Thyroid gland (tissue), 4 donors: ENCODE measurements at regions not wholly inside any gene's neighbourhood (a gene's known extent, or its start where the extent isn't known, plus 50 kb on each side); places are given as distances from the start of the nearest gene placed in this dataset.

Source experiments
- DNase-seq, 2 donors: peaks; one replicate each; pipeline ENCODE4 v3.0.0-alpha.2; 2019
- H3K27ac ChIP-seq, 3 donors: fragments of 200-600 bp; sonication (generic); 1 replicate in 2 of 3; 2 replicates in 1 of 3; pipeline ENCODE4 v1.5.1; 2016 to 2019; ENCODE audit warnings: mild to moderate bottlenecking in 1 of 3, moderate library complexity in 1 of 3
- H3K27me3 ChIP-seq: fragments of 200-600 bp; sonication (generic); one replicate; pipeline ENCODE4 v1.5.1; 2019
- H3K36me3 ChIP-seq, 2 donors: fragments of 200-600 bp; sonication (generic); one replicate each; pipeline ENCODE4 v1.5.1; 2016 to 2019
- H3K4me1 ChIP-seq, 2 donors: fragments of 200-600 bp; sonication (generic); one replicate each; pipeline ENCODE4 v1.5.1; 2017 to 2019
- H3K4me3 ChIP-seq, 3 donors: fragments of 200-600 bp; sonication (generic); replicated peaks in 1 of 3; 1 replicate in 2 of 3; 2 replicates in 1 of 3; pipeline ENCODE4 v1.5.1; 2016; ENCODE audit warnings: mild to moderate bottlenecking in 1 of 3
- H3K9me3 ChIP-seq: fragments of 200-600 bp; sonication (generic); one replicate; pipeline ENCODE4 v1.5.1; 2017
- POLR2A ChIP-seq, 2 donors: fragments of 450-650 bp; IDR thresholded peaks; one replicate each; pipeline ENCODE4 v1.6.1; 2017; ENCODE audit warnings: antibody characterized with exemption in 2 of 2, mild to moderate bottlenecking in 2 of 2, moderate library complexity in 1 of 2
- WGBS, 2 donors: methylation state at CpG; one replicate each; pipeline ENCODE4 v1.1.5; 2017; 5-methylcytosine and 5-hydroxymethylcytosine counted together
- intact Hi-C: fragments of 100-400 bp; cut with DNase I; formaldehyde crosslinking; loops from one replicate; pipeline ENCODE4 v1.15.1; 2023
- TF ChIP-seq, protein P1 (sequence below), 6 experiments: fragments of 200-600 bp in 3 of 6; fragments of 450-650 bp in 3 of 6; sonication (generic) in 3 of 6; IDR thresholded peaks; one replicate each; pipeline ENCODE4 v1.5.1; 2016 to 2019; ENCODE audit warnings: antibody characterized with exemption in 6 of 6, mild to moderate bottlenecking in 2 of 6, inconsistent platforms in 1 of 6, moderate library complexity in 1 of 6

GRCh38 chr10:75292794-75293445 lies 57.2 kb upstream of the COMTD1 start:
- WGBS, 2 donors = 92 to 96% methylated on average over 10 of the region's 10 CpGs
- H3K27ac ChIP-seq = no peak overlapping the region
- no peak overlapping the region for H3K4me3 ChIP-seq
- H3K27me3 ChIP-seq = no peaks in the 10 kb centered on the region
- no peaks in the 10 kb centered on the region for H3K9me3 ChIP-seq
- no peaks in the 10 kb centered on the region for H3K36me3 ChIP-seq
- H3K4me1 ChIP-seq = peaks cover 5 to 21% of the 10 kb centered on the region in 2 donors
- intact Hi-C loops = no loop called here
- DNase-seq = no peak
- no peak for TF ChIP-seq POLR2A (IDR thresholded peaks at IDR 0.05)
- TF ChIP-seq, protein P1, sequence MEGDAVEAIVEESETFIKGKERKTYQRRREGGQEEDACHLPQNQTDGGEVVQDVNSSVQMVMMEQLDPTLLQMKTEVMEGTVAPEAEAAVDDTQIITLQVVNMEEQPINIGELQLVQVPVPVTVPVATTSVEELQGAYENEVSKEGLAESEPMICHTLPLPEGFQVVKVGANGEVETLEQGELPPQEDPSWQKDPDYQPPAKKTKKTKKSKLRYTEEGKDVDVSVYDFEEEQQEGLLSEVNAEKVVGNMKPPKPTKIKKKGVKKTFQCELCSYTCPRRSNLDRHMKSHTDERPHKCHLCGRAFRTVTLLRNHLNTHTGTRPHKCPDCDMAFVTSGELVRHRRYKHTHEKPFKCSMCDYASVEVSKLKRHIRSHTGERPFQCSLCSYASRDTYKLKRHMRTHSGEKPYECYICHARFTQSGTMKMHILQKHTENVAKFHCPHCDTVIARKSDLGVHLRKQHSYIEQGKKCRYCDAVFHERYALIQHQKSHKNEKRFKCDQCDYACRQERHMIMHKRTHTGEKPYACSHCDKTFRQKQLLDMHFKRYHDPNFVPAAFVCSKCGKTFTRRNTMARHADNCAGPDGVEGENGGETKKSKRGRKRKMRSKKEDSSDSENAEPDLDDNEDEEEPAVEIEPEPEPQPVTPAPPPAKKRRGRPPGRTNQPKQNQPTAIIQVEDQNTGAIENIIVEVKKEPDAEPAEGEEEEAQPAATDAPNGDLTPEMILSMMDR (IDR thresholded peaks at IDR 0.05) = no peak

DNA sequence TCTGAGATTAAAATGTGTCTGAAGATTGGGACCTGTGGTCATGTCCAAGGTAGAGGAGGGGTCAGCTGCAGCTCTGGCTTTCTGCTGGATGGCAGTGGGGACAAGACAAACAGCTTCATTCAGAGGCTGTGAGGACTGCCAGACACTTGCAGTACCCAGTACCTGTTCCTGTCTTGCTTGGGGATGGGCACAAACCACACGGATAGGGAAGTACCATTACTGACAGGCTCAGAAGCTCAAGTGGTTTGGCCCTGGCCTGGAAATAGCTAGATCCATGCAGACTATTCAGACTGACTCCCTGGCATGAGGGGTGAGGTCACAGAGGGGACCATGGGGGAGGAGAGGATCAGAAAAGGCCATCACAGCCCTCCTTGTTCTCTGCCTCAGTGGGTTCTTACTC lies 56.0 kb upstream of the COMTD1 start:
- no peak for TF ChIP-seq POLR2A (IDR thresholded peaks at IDR 0.05)
- TF ChIP-seq, protein P1 (IDR thresholded peaks at IDR 0.05) = no peak
- WGBS, 2 donors = 43 to 100% methylated on average over 1 of the region's 1 CpG
- no peaks in the 10 kb centered on the region for H3K27me3 ChIP-seq
- intact Hi-C loops = no loop called here
- no peak overlapping the region for H3K27ac ChIP-seq
- H3K4me1 ChIP-seq = peaks cover 5 to 21% of the 10 kb centered on the region in 2 donors
- H3K9me3 ChIP-seq = no peaks in the 10 kb centered on the region
- no peaks in the 10 kb centered on the region for H3K36me3 ChIP-seq
- no peak for DNase-seq
- no peak overlapping the region for H3K4me3 ChIP-seq

DNA sequence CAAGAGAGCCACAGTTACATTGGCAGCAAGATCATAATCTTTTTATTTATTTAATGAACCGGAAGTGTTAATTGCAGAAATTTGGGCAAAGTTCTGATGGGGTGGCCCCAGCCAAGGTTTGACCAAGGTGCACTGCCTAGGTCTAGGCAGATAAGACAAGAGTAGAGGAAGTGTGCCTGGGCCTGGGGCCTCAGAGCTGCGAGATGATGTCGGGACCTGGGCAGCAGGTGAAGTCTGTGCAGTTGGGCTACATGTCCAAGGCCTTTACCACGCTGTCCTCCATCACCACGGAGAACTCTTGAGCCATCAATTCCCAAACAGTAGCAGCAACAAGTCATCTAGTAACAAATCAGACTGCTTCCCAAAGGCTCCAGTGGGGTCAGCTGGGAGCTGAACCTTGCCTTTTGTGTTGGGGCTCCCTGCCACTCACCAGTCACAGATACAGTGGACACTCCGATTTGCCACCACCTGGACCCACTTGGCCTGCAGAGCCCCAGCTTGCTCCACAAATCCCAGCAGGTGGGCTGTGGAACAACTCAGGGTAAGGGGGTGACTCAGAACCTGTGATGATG lies 52.5 kb upstream of the COMTD1 start:
- TF ChIP-seq, protein P1 (IDR thresholded peaks at IDR 0.05) = no peak
- TF ChIP-seq POLR2A (IDR thresholded peaks at IDR 0.05) = no peak
- Histone ChIP-seq H3K36me3 (no peaks in the 10 kb centered on the region), H3K4me3 (no peak overlapping the region), H3K27me3 (no peaks in the 10 kb centered on the region), H3K4me1 (peaks cover 0 to 3% of the 10 kb centered on the region in 2 donors), H3K9me3 (no peaks in the 10 kb centered on the region), H3K27ac (no peak overlapping the region)
- intact Hi-C loops = no loop called here
- no peak for DNase-seq
- WGBS, 2 donors = 93% methylated on average over 6 of the region's 6 CpGs

GRCh38 chr10:75287697-75288096 lies 51.9 kb upstream of the COMTD1 start:
- intact Hi-C loops = no loop called here
- H3K27me3 ChIP-seq = no peaks in the 10 kb centered on the region
- no peaks in the 10 kb centered on the region for H3K9me3 ChIP-seq
- H3K36me3 ChIP-seq = no peaks in the 10 kb centered on the region
- H3K4me1 ChIP-seq = peaks cover 0 to 3% of the 10 kb centered on the region in 2 donors
- TF ChIP-seq, protein P1 (IDR thresholded peaks at IDR 0.05) = no peak
- no peak for TF ChIP-seq POLR2A (IDR thresholded peaks at IDR 0.05)
- no peak overlapping the region for H3K27ac ChIP-seq
- no peak overlapping the region for H3K4me3 ChIP-seq
- DNase-seq = no peak
- WGBS, 2 donors = 84 to 97% methylated on average over 4 of the region's 4 CpGs

GRCh38 chr10:75286901-75287300 lies 51.1 kb upstream of the COMTD1 start:
- 83 to 89% methylated on average over 1 to 2 of the region's 2 CpGs for WGBS, 2 donors
- H3K4me3 ChIP-seq = no peak overlapping the region
- H3K36me3 ChIP-seq = no peaks in the 10 kb centered on the region
- H3K4me1 ChIP-seq = peaks cover 0 to 3% of the 10 kb centered on the region in 2 donors
- DNase-seq = no peak
- no peaks in the 10 kb centered on the region for H3K9me3 ChIP-seq
- TF ChIP-seq POLR2A (IDR thresholded peaks at IDR 0.05) = no peak
- TF ChIP-seq, protein P1 (IDR thresholded peaks at IDR 0.05) = no peak
- no peaks in the 10 kb centered on the region for H3K27me3 ChIP-seq
- intact Hi-C loops = no loop called here
- no peak overlapping the region for H3K27ac ChIP-seq
